HCT116 (cell line): ENCODE measurements at regions not wholly inside any gene's neighbourhood (a gene's known extent, or its start where the extent isn't known, plus 50 kb on each side); places are given as distances from the start of the nearest gene placed in this dataset.

Experiments used
- ATAC-seq: fragments of 200-7000 bp; cut with Tn5 transposase; 2 replicates; pipeline ENCODE4 v1.9.1; 2020; ENCODE audit warnings: mild to moderate bottlenecking, moderate library complexity
- BruUV-seq: library from RNA; stranded (reverse); fragments of 400-500 nt; replicated peaks from 2 replicates; lab custom pipeline; 2021; lab: Mats Ljungman, UMichigan
- CTCF ChIA-PET: fragments of 300-600 bp; sonication (Branson Sonifier 250); formaldehyde crosslinking; loops from one replicate; lab custom pipeline; 2021; ENCODE audit warnings: antibody characterized with exemption; lab: Charles Lee
- POLR2A ChIA-PET: fragments of 300-600, 350-600 bp; sonication (Branson Sonifier 250); formaldehyde crosslinking; loops from one replicate; lab custom pipeline; 2021; ENCODE audit warnings: antibody characterized with exemption; lab: Charles Lee
- RAD21 ChIA-PET, 2 experiments: fragments of 300-600 bp; sonication (Branson Sonifier 250); formaldehyde crosslinking; loops; one replicate each; lab custom pipeline; 2023; ENCODE audit warnings: low total read pairs in 2 of 2; ENCODE audit not compliant: uncharacterized antibody in 2 of 2, unreplicated experiment in 2 of 2, low non-redundant PET in 1 of 2; lab: Charles Lee
- DNase-seq: peaks from one replicate; pipeline ENCODE4 v3.0.0-alpha.2; 2010; ENCODE audit warnings: low read depth, low spot score
- H2AFZ ChIP-seq: fragments of 200-600 bp; shearing (Covaris generic), sonication (generic); 2 replicates; pipeline ENCODE4 v1.6.1; 2017; ENCODE audit warnings: low read depth, mixed run types, mixed read lengths, antibody characterized with exemption, low read length; ENCODE audit not compliant: poor library complexity, severe bottlenecking
- H3K27ac ChIP-seq: 2 replicates; pipeline ENCODE4 v1.5.1; 2012; ENCODE audit warnings: low read depth, low read length
- H3K27me3 ChIP-seq: fragments of 200-600 bp; sonication (generic); 2 replicates; pipeline ENCODE4 v1.6.1; 2016; ENCODE audit warnings: mixed run types, low read length, mixed read lengths; ENCODE audit not compliant: insufficient read depth
- H3K36me3 ChIP-seq, 2 experiments: fragments of 200-500 bp in 1 of 2; fragments of 200-600 bp in 1 of 2; sonication (Bioruptor generic) in 1 of 2; sonication (generic) in 1 of 2; 2 replicates each; pipeline versions ENCODE4 v1.5.1 to v1.6.1; 2014 to 2016; ENCODE audit warnings: low read length in 2 of 2, inconsistent platforms in 1 of 2, mixed read lengths in 1 of 2, mixed run types in 1 of 2; ENCODE audit not compliant: insufficient read depth in 2 of 2, control insufficient read depth in 1 of 2
- H3K4me1 ChIP-seq, 2 experiments: fragments of 200-600 bp in 1 of 2; sonication (generic) in 1 of 2; 2 replicates each; pipeline versions ENCODE4 v1.5.1 to v1.6.1; 2012 to 2017; ENCODE audit warnings: low read length in 2 of 2, inconsistent platforms in 1 of 2, mild to moderate bottlenecking in 1 of 2, mixed read lengths in 1 of 2, mixed run types in 1 of 2, moderate library complexity in 1 of 2; ENCODE audit not compliant: insufficient read depth in 2 of 2, control insufficient read depth in 1 of 2
- H3K4me2 ChIP-seq: fragments of 200-600 bp; sonication (generic); 2 replicates; pipeline ENCODE4 v1.6.1; 2017; ENCODE audit warnings: mixed run types, low read length, mixed read lengths
- H3K4me3 ChIP-seq, 2 experiments: fragments of 200-600 bp in 1 of 2; sonication (generic) in 1 of 2; replicated peaks in 1 of 2; 2 replicates each; pipeline ENCODE4 v1.5.1; 2011 to 2016; ENCODE audit warnings: low read length in 2 of 2, control low read depth in 1 of 2, low read depth in 1 of 2, mild to moderate bottlenecking in 1 of 2, mixed read lengths in 1 of 2, mixed run types in 1 of 2
- H3K79me2 ChIP-seq: fragments of 200-600 bp; sonication (generic); 2 replicates; pipeline ENCODE4 v1.6.1; 2017; ENCODE audit warnings: mild to moderate bottlenecking, mixed run types, low read length, moderate library complexity, mixed read lengths; ENCODE audit not compliant: insufficient read depth
- H3K9ac ChIP-seq: fragments of 200-600 bp; sonication (generic); 2 replicates; pipeline ENCODE4 v1.6.1; 2016; ENCODE audit warnings: low read length, mixed read lengths
- H3K9me2 ChIP-seq: fragments of 200-600 bp; sonication (generic), shearing (Covaris generic); 2 replicates; pipeline ENCODE4 v1.6.1; 2017; ENCODE audit warnings: mixed run types, mild to moderate bottlenecking, moderate library complexity; ENCODE audit not compliant: insufficient read depth
- H3K9me3 ChIP-seq, 2 experiments: fragments of 200-500 bp in 1 of 2; fragments of 200-600 bp in 1 of 2; sonication (Bioruptor generic) in 1 of 2; sonication (generic) in 1 of 2; 2 replicates each; pipeline ENCODE4 v1.6.1; 2014 to 2017; ENCODE audit warnings: low read length in 2 of 2, mixed read lengths in 2 of 2, inconsistent platforms in 1 of 2, low read depth in 1 of 2, mild to moderate bottlenecking in 1 of 2, mixed run types in 1 of 2, moderate library complexity in 1 of 2; ENCODE audit not compliant: control insufficient read depth in 1 of 2, insufficient read depth in 1 of 2
- H4K20me1 ChIP-seq: fragments of 200-600 bp; sonication (generic), shearing (Covaris generic); 2 replicates; pipeline ENCODE4 v1.6.1; 2017; ENCODE audit warnings: mixed run types, mild to moderate bottlenecking, moderate library complexity; ENCODE audit not compliant: insufficient read depth
- CBX3 ChIP-seq: IDR thresholded peaks from 2 replicates; pipeline ENCODE4 v1.6.1; 2012; ENCODE audit warnings: low read depth
- CTCF ChIP-seq, 3 experiments: fragments of 200-600 bp in 1 of 3; sonication (generic) in 1 of 3; IDR thresholded peaks in 2 of 3; conservative IDR thresholded peaks in 1 of 3; 2 replicates each; pipeline ENCODE4 v1.5.1; 2012 to 2017; ENCODE audit warnings: low read depth in 2 of 3, low read length in 2 of 3, antibody characterized with exemption in 1 of 3, borderline replicate concordance in 1 of 3, control low read depth in 1 of 3, mild to moderate bottlenecking in 1 of 3, mixed read lengths in 1 of 3, mixed run types in 1 of 3, moderate library complexity in 1 of 3; ENCODE audit not compliant: insufficient read depth in 1 of 3
- EGR1 ChIP-seq: IDR thresholded peaks from 2 replicates; pipeline ENCODE4 v1.6.1; 2012; ENCODE audit warnings: low read depth
- POLR2A ChIP-seq: IDR thresholded peaks from 2 replicates; pipeline ENCODE4 v1.7.0; 2011; ENCODE audit warnings: borderline replicate concordance; ENCODE audit not compliant: insufficient read depth, insufficient read length; ENCODE audit errors: extremely low read depth
- POLR2AphosphoS5 ChIP-seq: IDR thresholded peaks from 2 replicates; pipeline ENCODE4 v1.6.1; 2011; ENCODE audit warnings: mild to moderate bottlenecking, low read depth, low read length, moderate library complexity
- SRF ChIP-seq: IDR thresholded peaks from 2 replicates; pipeline ENCODE4 v1.6.1; 2012; ENCODE audit warnings: low read depth
- YY1 ChIP-seq: IDR thresholded peaks from 2 replicates; pipeline ENCODE4 v1.6.1; 2011; ENCODE audit warnings: low read length, low read depth, moderate library complexity, mild to moderate bottlenecking; ENCODE audit not compliant: insufficient replicate concordance; ENCODE audit errors: extremely low read depth
- ZFX ChIP-seq: fragments of 450-650 bp; IDR thresholded peaks from 2 replicates; pipeline ENCODE4 v1.6.1; 2017
- ZNF274 ChIP-seq: fragments of 200-500 bp; sonication (Bioruptor generic); IDR thresholded peaks from 2 replicates; pipeline ENCODE4 v1.6.1; 2014; ENCODE audit warnings: mild to moderate bottlenecking, low read depth, low read length, inconsistent platforms
- intact Hi-C: fragments of 100-400 bp; cut with micrococcal nuclease; formaldehyde crosslinking; loops from 2 replicates; pipeline ENCODE4 v1.10.0; 2022
- TF ChIP-seq, protein P1 (sequence below): IDR thresholded peaks from 2 replicates; pipeline ENCODE4 v1.6.1; 2011; ENCODE audit warnings: mild to moderate bottlenecking, low read length, moderate library complexity; ENCODE audit not compliant: insufficient replicate concordance; ENCODE audit errors: extremely low read depth
- TF ChIP-seq, protein P2 (sequence below): IDR thresholded peaks from 2 replicates; pipeline ENCODE4 v1.6.1; 2012

GRCh38 chr3:170697908-170698307 lies 112.0 kb upstream of the SLC7A14 start:
- no peak overlapping the region for H3K4me3 ChIP-seq
- H3K27me3 ChIP-seq = no peaks in the 10 kb centered on the region
- POLR2A ChIA-PET = no interaction called here
- H2AFZ ChIP-seq = no peak overlapping the region
- intact Hi-C loops = no loop called here
- no TSS peak for BruUV-seq
- no peak overlapping the region for H3K27ac ChIP-seq
- no peak for DNase-seq
- no peak overlapping the region for H3K9ac ChIP-seq
- H3K36me3 ChIP-seq = no peaks in the 10 kb centered on the region
- TF ChIP-seq ZNF274 (no peak), CBX3 (no peak), YY1 (no peak), SRF (no peak), ZFX (no peak), EGR1 (no peak)
- TF ChIP-seq, protein P1, sequence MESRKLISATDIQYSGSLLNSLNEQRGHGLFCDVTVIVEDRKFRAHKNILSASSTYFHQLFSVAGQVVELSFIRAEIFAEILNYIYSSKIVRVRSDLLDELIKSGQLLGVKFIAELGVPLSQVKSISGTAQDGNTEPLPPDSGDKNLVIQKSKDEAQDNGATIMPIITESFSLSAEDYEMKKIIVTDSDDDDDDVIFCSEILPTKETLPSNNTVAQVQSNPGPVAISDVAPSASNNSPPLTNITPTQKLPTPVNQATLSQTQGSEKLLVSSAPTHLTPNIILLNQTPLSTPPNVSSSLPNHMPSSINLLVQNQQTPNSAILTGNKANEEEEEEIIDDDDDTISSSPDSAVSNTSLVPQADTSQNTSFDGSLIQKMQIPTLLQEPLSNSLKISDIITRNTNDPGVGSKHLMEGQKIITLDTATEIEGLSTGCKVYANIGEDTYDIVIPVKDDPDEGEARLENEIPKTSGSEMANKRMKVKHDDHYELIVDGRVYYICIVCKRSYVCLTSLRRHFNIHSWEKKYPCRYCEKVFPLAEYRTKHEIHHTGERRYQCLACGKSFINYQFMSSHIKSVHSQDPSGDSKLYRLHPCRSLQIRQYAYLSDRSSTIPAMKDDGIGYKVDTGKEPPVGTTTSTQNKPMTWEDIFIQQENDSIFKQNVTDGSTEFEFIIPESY = no peak
- RAD21 ChIA-PET = no interaction called here
- H3K4me1 ChIP-seq = peaks cover 0 to 1% of the 10 kb centered on the region in 2 experiments; a peak in 1 of 4 replicates
- no peak overlapping the region for H3K4me2 ChIP-seq
- H3K9me3 ChIP-seq = no peaks in the 10 kb centered on the region
- no peak for ATAC-seq
- no peaks in the 10 kb centered on the region for H3K79me2 ChIP-seq
- no peaks in the 10 kb centered on the region for H4K20me1 ChIP-seq
- CTCF ChIA-PET = no interaction called here
- H3K9me2 ChIP-seq = no peaks in the 10 kb centered on the region

DNA sequence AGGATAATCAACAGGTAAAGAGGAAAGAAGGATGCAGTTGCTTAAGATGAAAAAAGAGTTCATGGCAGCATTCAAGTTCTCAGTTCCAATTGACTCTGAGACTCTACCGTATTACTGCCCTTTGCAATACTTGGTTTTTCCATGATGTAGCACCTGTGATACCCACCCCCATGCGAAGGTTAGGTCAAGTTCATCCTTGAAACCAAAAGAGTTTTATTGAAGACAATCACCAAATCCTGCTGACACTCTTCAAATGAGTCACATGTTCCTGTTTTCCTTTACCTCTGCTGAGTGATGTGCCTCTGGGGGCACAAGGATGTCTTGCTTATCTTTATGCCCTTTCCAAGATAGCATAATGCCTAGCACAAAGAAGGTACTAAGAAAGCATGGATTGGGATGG lies 111.3 kb upstream of the SLC7A14 start:
- Histone ChIP-seq H4K20me1 (no peaks in the 10 kb centered on the region), H3K9me2 (no peaks in the 10 kb centered on the region), H3K4me2 (no peak overlapping the region), H3K27ac (no peak overlapping the region), H3K27me3 (no peaks in the 10 kb centered on the region), H2AFZ (no peak overlapping the region), H3K4me1 (peaks cover 0 to 4% of the 10 kb centered on the region in 2 experiments; a peak in 1 of 4 replicates), H3K4me3 (no peak overlapping the region), H3K9ac (no peak overlapping the region), H3K36me3 (no peaks in the 10 kb centered on the region), H3K9me3 (no peaks in the 10 kb centered on the region), H3K79me2 (no peaks in the 10 kb centered on the region)
- intact Hi-C loops = no loop called here
- ATAC-seq (no peak), DNase-seq (no peak)
- POLR2A ChIA-PET = no interaction called here
- RAD21 ChIA-PET = no interaction called here
- TF ChIP-seq POLR2A (no peak), YY1 (no peak), CTCF (IDR thresholded peaks at IDR 0.05 in 2 of 3, conservative IDR thresholded peaks at IDR 0.05 in 1 of 3; ENCODE audit: borderline replicate concordance in 1 of 3, insufficient read depth in 1 of 3, low read depth in 2 of 3, low read length in 2 of 3) (no peak), POLR2AphosphoS5 (no peak), EGR1 (no peak)
- TF ChIP-seq, protein P2, sequence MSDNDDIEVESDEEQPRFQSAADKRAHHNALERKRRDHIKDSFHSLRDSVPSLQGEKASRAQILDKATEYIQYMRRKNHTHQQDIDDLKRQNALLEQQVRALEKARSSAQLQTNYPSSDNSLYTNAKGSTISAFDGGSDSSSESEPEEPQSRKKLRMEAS = no peak
- no TSS peak for BruUV-seq
- CTCF ChIA-PET = no interaction called here
